Vagina (tissue), 2 donors: ENCODE measurements at regions not wholly inside any gene's neighbourhood (a gene's known extent, or its start where the extent isn't known, plus 50 kb on each side); places are given as distances from the start of the nearest gene placed in this dataset.

Source experiments
- DNase-seq, 2 donors: peaks; one replicate each; pipeline ENCODE4 v3.0.0-alpha.2; 2017; ENCODE audit errors: extremely low spot score in 2 of 2
- H3K27ac ChIP-seq: fragments of 200-600 bp; sonication (generic); one replicate; pipeline ENCODE4 v1.5.1; 2019
- H3K27me3 ChIP-seq: fragments of 200-600 bp; sonication (generic); one replicate; pipeline ENCODE4 v1.5.1; 2019
- H3K36me3 ChIP-seq, 2 donors: fragments of 200-600 bp; sonication (generic); one replicate each; pipeline ENCODE4 v1.5.1; 2017 to 2019
- H3K4me1 ChIP-seq: fragments of 200-600 bp; sonication (generic); one replicate; pipeline ENCODE4 v1.5.1; 2019
- H3K4me3 ChIP-seq, 2 donors: fragments of 200-600 bp; sonication (generic); 1 replicate in 1 of 2; 2 replicates in 1 of 2; pipeline ENCODE4 v1.5.1; 2016 to 2019
- H3K9me3 ChIP-seq: fragments of 200-600 bp; sonication (generic); one replicate; pipeline ENCODE4 v1.5.1; 2019
- CTCF ChIP-seq, 3 experiments: fragments of 450-650 bp in 2 of 3; fragments of 200-600 bp in 1 of 3; sonication (generic) in 1 of 3; IDR thresholded peaks; one replicate each; pipeline ENCODE4 v1.5.1; 2017 to 2019; ENCODE audit warnings: antibody characterized with exemption in 3 of 3, mild to moderate bottlenecking in 2 of 3, moderate library complexity in 2 of 3
- POLR2A ChIP-seq, 2 donors: fragments of 450-650 bp; IDR thresholded peaks; one replicate each; pipeline ENCODE4 v1.6.1; 2017; ENCODE audit warnings: antibody characterized with exemption in 2 of 2, mild to moderate bottlenecking in 2 of 2, moderate library complexity in 2 of 2
- POLR2AphosphoS5 ChIP-seq, 2 donors: sonication (generic); formaldehyde crosslinking; IDR thresholded peaks; one replicate each; pipeline ENCODE4 v1.9.0; 2017; ENCODE audit warnings: antibody characterized with exemption in 2 of 2, mild to moderate bottlenecking in 2 of 2, low read depth in 1 of 2; ENCODE audit not compliant: insufficient read depth in 1 of 2
- intact Hi-C: fragments of 100-400 bp; cut with DNase I; formaldehyde crosslinking; loops from one replicate; pipeline ENCODE4 v1.15.1; 2023

DNA sequence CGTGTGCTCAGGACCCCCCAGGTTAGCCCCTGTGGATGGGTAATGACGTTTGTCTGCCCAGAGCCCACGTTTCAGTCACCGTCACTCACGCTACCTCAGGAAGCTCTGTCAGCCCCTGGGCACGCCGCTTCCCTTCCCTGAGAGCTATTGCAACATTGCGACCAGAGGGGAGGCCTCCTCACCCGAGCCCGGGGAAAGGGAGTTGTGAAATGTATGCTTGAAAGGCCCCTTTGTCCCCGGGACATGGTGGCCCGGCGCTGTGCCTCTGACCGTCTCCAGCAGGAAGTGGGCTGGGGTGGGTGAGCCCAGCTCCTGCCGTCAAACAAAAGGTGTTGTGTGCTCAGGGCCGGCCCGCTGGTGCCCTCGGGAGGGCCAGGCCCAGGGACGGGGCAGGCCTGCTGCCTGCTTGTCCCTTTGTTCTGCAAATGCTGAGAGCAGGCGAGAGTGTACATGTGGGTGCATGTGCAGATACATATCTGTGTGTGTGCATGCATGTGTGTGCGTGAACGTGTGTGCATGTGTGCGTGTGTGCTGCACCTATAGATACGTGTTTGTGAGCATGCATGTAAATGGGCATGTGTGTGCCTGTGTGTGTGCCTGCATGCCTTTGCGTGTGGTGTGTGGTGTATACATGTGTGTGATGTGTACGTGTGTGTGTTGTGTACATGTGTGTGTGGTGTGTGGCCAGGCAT is 1125.0 kb downstream of the BRD1 start:
- Histone ChIP-seq H3K4me3 (no peak overlapping the region), H3K27me3 (no peaks in the 10 kb centered on the region), H3K4me1 (no peaks in the 10 kb centered on the region), H3K9me3 (no peaks in the 10 kb centered on the region), H3K36me3 (no peaks in the 10 kb centered on the region), H3K27ac (no peak overlapping the region)
- TF ChIP-seq CTCF (IDR thresholded peaks at IDR 0.05) = no peak
- TF ChIP-seq POLR2A (IDR thresholded peaks at IDR 0.05) = no peak
- no peak for TF ChIP-seq POLR2AphosphoS5 (IDR thresholded peaks at IDR 0.05; ENCODE audit: insufficient read depth in 1 of 2, low read depth in 1 of 2)
- no peak for DNase-seq
- intact Hi-C loops = no loop called here

GRCh38 chr22:48701296-48702030 is 1126.2 kb downstream of the BRD1 start:
- Histone ChIP-seq H3K4me1 (no peaks in the 10 kb centered on the region), H3K27ac (no peak overlapping the region), H3K4me3 (no peak overlapping the region), H3K27me3 (no peaks in the 10 kb centered on the region), H3K36me3 (no peaks in the 10 kb centered on the region), H3K9me3 (no peaks in the 10 kb centered on the region)
- TF ChIP-seq POLR2AphosphoS5 (IDR thresholded peaks at IDR 0.05; ENCODE audit: insufficient read depth in 1 of 2, low read depth in 1 of 2) (no peak), CTCF (IDR thresholded peaks at IDR 0.05) (no peak), POLR2A (IDR thresholded peaks at IDR 0.05) (no peak)
- no peak for DNase-seq
- intact Hi-C loops = no loop called here

DNA sequence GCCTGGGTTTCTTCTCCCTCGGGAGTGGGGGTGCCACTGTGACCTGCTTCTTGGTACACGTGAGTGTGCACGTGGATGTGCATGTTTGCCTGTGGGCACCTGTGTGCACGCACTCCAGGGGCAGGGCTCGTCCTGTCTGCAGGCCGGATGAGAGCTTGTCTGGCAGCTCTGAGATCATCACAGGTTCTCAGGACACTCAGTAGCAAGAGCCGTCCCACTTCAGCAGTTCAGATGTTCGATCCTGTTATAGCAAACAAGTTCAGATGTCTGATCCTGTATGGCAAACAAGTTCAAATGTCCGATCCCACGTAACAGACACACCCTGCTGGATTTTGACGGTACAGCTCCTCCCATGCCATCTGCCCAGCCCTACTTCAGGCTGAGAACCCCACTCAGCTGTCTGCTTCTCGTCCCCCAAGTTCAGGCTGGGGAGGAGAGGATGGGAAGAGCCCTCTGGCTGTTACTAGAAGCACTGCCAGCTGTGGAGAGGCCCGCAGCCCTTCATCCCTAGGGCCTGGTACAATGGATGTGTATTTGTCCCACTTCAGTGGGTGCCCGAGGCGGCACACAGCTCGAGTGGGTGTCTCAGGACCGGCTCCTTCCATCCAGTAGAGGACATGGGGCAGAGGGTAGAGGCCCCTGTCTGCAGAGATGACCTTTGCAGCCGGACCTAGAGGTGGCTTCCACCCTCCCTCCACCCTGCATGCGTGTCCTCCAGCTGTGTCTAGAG is 1126.9 kb downstream of the BRD1 start:
- Histone ChIP-seq H3K4me3 (no peak overlapping the region), H3K27ac (no peak overlapping the region), H3K36me3 (no peaks in the 10 kb centered on the region), H3K9me3 (no peaks in the 10 kb centered on the region), H3K4me1 (no peaks in the 10 kb centered on the region), H3K27me3 (no peaks in the 10 kb centered on the region)
- DNase-seq = no peak
- intact Hi-C loops = no loop called here
- no peak for TF ChIP-seq CTCF (IDR thresholded peaks at IDR 0.05)
- no peak for TF ChIP-seq POLR2A (IDR thresholded peaks at IDR 0.05)
- TF ChIP-seq POLR2AphosphoS5 (IDR thresholded peaks at IDR 0.05; ENCODE audit: insufficient read depth in 1 of 2, low read depth in 1 of 2) = no peak

- no peak overlapping the region for H3K27ac ChIP-seq
- no peaks in the 10 kb centered on the region for H3K27me3 ChIP-seq
- DNase-seq = no peak
- H3K4me1 ChIP-seq = no peaks in the 10 kb centered on the region
- H3K4me3 ChIP-seq = no peak overlapping the region
- no peaks in the 10 kb centered on the region for H3K9me3 ChIP-seq
- no peaks in the 10 kb centered on the region for H3K36me3 ChIP-seq
- no peak for TF ChIP-seq CTCF (IDR thresholded peaks at IDR 0.05)
- no peak for TF ChIP-seq POLR2AphosphoS5 (IDR thresholded peaks at IDR 0.05; ENCODE audit: insufficient read depth in 1 of 2, low read depth in 1 of 2)
- no peak for TF ChIP-seq POLR2A (IDR thresholded peaks at IDR 0.05)
- intact Hi-C loops = no loop called here
Measured at GRCh38 chr22:48700180-48700565, 1127.5 kb downstream of the BRD1 start.
